PFSK-1 (cell line): ENCODE measurements at regions not wholly inside any gene's neighbourhood (a gene's known extent, or its start where the extent isn't known, plus 50 kb on each side); places are given as distances from the start of the nearest gene placed in this dataset.

Experiments
- FOXP2 ChIP-seq: optimal IDR thresholded peaks from 2 replicates; pipeline ENCODE3; 2011; ENCODE audit warnings: borderline replicate concordance, control low read depth, inconsistent platforms; ENCODE audit not compliant: insufficient read depth; ENCODE audit errors: extremely low read length, extremely low read depth
- POLR2AphosphoS5 ChIP-seq: IDR thresholded peaks from 2 replicates; pipeline ENCODE4 v1.6.1; 2012; ENCODE audit warnings: low read depth, mild to moderate bottlenecking, control low read depth, low read length, moderate library complexity
- SIN3A ChIP-seq: IDR thresholded peaks from 2 replicates; pipeline ENCODE4 v1.6.1; 2012; ENCODE audit warnings: mild to moderate bottlenecking, low read length, moderate library complexity, borderline replicate concordance; ENCODE audit not compliant: insufficient read depth
- TAF1 ChIP-seq: IDR thresholded peaks from 2 replicates; pipeline ENCODE4 v1.6.1; 2012; ENCODE audit warnings: low read length, control low read depth, borderline replicate concordance; ENCODE audit not compliant: insufficient read depth
- TF ChIP-seq, protein P1 (sequence below), 2 experiments: IDR thresholded peaks; 2 replicates each; pipeline versions ENCODE4 v1.6.1 to v1.8.0; 2011 to 2012; ENCODE audit warnings: low read depth in 2 of 2, low read length in 2 of 2, control low read depth in 1 of 2, inconsistent platforms in 1 of 2, mild to moderate bottlenecking in 1 of 2, moderate library complexity in 1 of 2; ENCODE audit not compliant: insufficient read depth in 1 of 2

- TF ChIP-seq FOXP2 (no peak), POLR2AphosphoS5 (no peak), TAF1 (no peak), SIN3A (no peak)
- TF ChIP-seq, protein P1, sequence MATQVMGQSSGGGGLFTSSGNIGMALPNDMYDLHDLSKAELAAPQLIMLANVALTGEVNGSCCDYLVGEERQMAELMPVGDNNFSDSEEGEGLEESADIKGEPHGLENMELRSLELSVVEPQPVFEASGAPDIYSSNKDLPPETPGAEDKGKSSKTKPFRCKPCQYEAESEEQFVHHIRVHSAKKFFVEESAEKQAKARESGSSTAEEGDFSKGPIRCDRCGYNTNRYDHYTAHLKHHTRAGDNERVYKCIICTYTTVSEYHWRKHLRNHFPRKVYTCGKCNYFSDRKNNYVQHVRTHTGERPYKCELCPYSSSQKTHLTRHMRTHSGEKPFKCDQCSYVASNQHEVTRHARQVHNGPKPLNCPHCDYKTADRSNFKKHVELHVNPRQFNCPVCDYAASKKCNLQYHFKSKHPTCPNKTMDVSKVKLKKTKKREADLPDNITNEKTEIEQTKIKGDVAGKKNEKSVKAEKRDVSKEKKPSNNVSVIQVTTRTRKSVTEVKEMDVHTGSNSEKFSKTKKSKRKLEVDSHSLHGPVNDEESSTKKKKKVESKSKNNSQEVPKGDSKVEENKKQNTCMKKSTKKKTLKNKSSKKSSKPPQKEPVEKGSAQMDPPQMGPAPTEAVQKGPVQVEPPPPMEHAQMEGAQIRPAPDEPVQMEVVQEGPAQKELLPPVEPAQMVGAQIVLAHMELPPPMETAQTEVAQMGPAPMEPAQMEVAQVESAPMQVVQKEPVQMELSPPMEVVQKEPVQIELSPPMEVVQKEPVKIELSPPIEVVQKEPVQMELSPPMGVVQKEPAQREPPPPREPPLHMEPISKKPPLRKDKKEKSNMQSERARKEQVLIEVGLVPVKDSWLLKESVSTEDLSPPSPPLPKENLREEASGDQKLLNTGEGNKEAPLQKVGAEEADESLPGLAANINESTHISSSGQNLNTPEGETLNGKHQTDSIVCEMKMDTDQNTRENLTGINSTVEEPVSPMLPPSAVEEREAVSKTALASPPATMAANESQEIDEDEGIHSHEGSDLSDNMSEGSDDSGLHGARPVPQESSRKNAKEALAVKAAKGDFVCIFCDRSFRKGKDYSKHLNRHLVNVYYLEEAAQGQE (IDR thresholded peaks at IDR 0.05; ENCODE audit: insufficient read depth in 1 of 2, low read depth in 2 of 2, low read length in 2 of 2), result no peak
These were observed 240.1 kb downstream of the NR2F1-AS1 start for GRCh38 chr5:93340881-93341280.

DNA sequence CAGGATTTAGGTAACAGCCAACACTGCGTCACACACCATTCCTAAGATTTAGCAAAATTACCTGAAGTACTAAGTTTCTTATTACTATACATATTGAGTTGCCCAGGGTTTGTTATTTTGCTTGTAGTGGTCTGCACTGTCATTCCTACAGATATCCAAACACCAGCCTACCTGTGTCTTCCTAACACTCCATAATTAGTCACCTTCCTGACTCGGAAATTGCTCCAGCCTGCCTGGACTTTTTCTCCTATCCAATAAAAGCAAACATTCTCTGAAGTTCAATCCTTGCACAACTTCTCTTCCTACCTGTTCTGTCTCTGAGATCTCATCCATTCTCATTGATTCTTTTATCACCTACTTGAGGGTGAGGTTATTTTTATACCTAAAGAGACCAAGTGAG is 243.9 kb downstream of the NR2F1-AS1 start:
- TF ChIP-seq POLR2AphosphoS5 (no peak), TAF1 (no peak), FOXP2 (no peak), SIN3A (no peak)
- TF ChIP-seq, protein P1 (IDR thresholded peaks at IDR 0.05; ENCODE audit: insufficient read depth in 1 of 2, low read depth in 2 of 2, low read length in 2 of 2), result no peak

GRCh38 chr5:93336330-93337110 is 244.5 kb downstream of the NR2F1-AS1 start:
- TF ChIP-seq POLR2AphosphoS5 (no peak), SIN3A (no peak), TAF1 (no peak), FOXP2 (no peak)
- TF ChIP-seq, protein P1 (IDR thresholded peaks at IDR 0.05; ENCODE audit: insufficient read depth in 1 of 2, low read depth in 2 of 2, low read length in 2 of 2), result no peak

- no peak for TF ChIP-seq POLR2AphosphoS5
- TF ChIP-seq SIN3A, result no peak
- no peak for TF ChIP-seq FOXP2
- TF ChIP-seq, protein P1 (IDR thresholded peaks at IDR 0.05; ENCODE audit: insufficient read depth in 1 of 2, low read depth in 2 of 2, low read length in 2 of 2), result no peak
- TF ChIP-seq TAF1, result no peak
These were observed 249.2 kb downstream of the NR2F1-AS1 start for GRCh38 chr5:93331863-93332262.
